SK-N-SH (cell line): ENCODE measurements at regions not wholly inside any gene's neighbourhood (a gene's known extent, or its start where the extent isn't known, plus 50 kb on each side); places are given as distances from the start of the nearest gene placed in this dataset.

Experiments used
- CTCF ChIA-PET: fragments of 300-600, 350-600 bp; formaldehyde crosslinking; extraction: SDS; loops from one replicate; lab custom pipeline; 2021; lab: Yijun Ruan, JAX
- POLR2A ChIA-PET: fragments of 350-600 bp; sonication (Branson Sonifier 250); formaldehyde crosslinking; extraction: SDS; loops from one replicate; lab custom pipeline; 2020; ENCODE audit warnings: antibody characterized with exemption, inconsistent platforms; lab: Yijun Ruan, JAX
- DNase-seq: peaks from one replicate; pipeline ENCODE4 v3.0.0; 2012
- H2AFZ ChIP-seq: fragments of 200-600 bp; sonication (generic); 2 replicates; pipeline ENCODE4 v1.8.1; 2016; ENCODE audit warnings: antibody characterized with exemption, mild to moderate bottlenecking, low read depth
- H3F3A ChIP-seq: fragments of 200-600 bp; sonication (generic); replicated peaks from 2 replicates; pipeline ENCODE3; 2016; ENCODE audit warnings: antibody characterized with exemption, mild to moderate bottlenecking; ENCODE audit not compliant: insufficient read depth
- H3K27ac ChIP-seq, 2 experiments: fragments of 200-500 bp in 1 of 2; fragments of 200-600 bp in 1 of 2; sonication (Bioruptor generic) in 1 of 2; sonication (generic), shearing (Covaris generic) in 1 of 2; 2 replicates each; pipeline versions ENCODE4 v1.5.1 to v1.6.1; 2014 to 2016; ENCODE audit warnings: low read depth in 2 of 2, inconsistent platforms in 1 of 2, low read length in 1 of 2, mild to moderate bottlenecking in 1 of 2, mixed read lengths in 1 of 2
- H3K27me3 ChIP-seq: fragments of 200-600 bp; sonication (generic), shearing (Covaris generic); 2 replicates; pipeline ENCODE4 v1.6.1; 2016; ENCODE audit warnings: mixed run types; ENCODE audit not compliant: insufficient read depth
- H3K36me3 ChIP-seq, 2 experiments: fragments of 200-500 bp in 1 of 2; fragments of 200-600 bp in 1 of 2; sonication (Bioruptor generic) in 1 of 2; sonication (generic) in 1 of 2; replicated peaks in 1 of 2; 2 replicates each; pipeline versions ENCODE3 to v1.5.1; 2014 to 2016; ENCODE audit warnings: low read length in 1 of 2, mild to moderate bottlenecking in 1 of 2; ENCODE audit not compliant: insufficient read depth in 2 of 2, control insufficient read depth in 1 of 2
- H3K4me1 ChIP-seq, 2 experiments: fragments of 200-500 bp in 1 of 2; fragments of 200-600 bp in 1 of 2; sonication (Bioruptor generic) in 1 of 2; sonication (generic), shearing (Covaris generic) in 1 of 2; 2 replicates each; pipeline versions ENCODE4 v1.5.1 to v1.6.1; 2014 to 2016; ENCODE audit warnings: low read depth in 1 of 2, low read length in 1 of 2, mixed run types in 1 of 2; ENCODE audit not compliant: insufficient read depth in 2 of 2, control insufficient read depth in 1 of 2
- H3K4me2 ChIP-seq: fragments of 200-600 bp; sonication (generic), shearing (Covaris generic); 2 replicates; pipeline ENCODE4 v1.6.1; 2017; ENCODE audit warnings: mixed run types
- H3K4me3 ChIP-seq, 2 experiments: fragments of 200-500 bp in 1 of 2; fragments of 200-600 bp in 1 of 2; sonication (Bioruptor generic) in 1 of 2; sonication (generic), shearing (Covaris generic) in 1 of 2; 2 replicates each; pipeline versions ENCODE4 v1.5.1 to v1.8.1; 2014 to 2016; ENCODE audit warnings: low read depth in 2 of 2, inconsistent platforms in 1 of 2, low read length in 1 of 2, mild to moderate bottlenecking in 1 of 2, mixed read lengths in 1 of 2, moderate library complexity in 1 of 2
- H3K79me2 ChIP-seq: fragments of 200-600 bp; sonication (generic); 2 replicates; pipeline ENCODE4 v1.8.1; 2017; ENCODE audit warnings: mild to moderate bottlenecking; ENCODE audit not compliant: insufficient read depth
- H3K9ac ChIP-seq: fragments of 200-600 bp; sonication (generic); 2 replicates; pipeline ENCODE4 v1.6.1; 2017; ENCODE audit warnings: mixed run types
- H3K9me2 ChIP-seq: fragments of 200-600 bp; sonication (generic); 2 replicates; pipeline ENCODE4 v1.6.1; 2017; ENCODE audit warnings: mixed run types
- H3K9me3 ChIP-seq: fragments of 200-600 bp; sonication (generic); 2 replicates; pipeline ENCODE4 v1.6.1; 2017; ENCODE audit warnings: mixed run types, mild to moderate bottlenecking, moderate library complexity
- H4K20me1 ChIP-seq: fragments of 200-600 bp; sonication (generic); 2 replicates; pipeline ENCODE4 v1.6.1; 2017; ENCODE audit warnings: mild to moderate bottlenecking, mixed run types; ENCODE audit not compliant: insufficient read depth
- CHD2 ChIP-seq: fragments of 150-350 bp; IDR thresholded peaks from 2 replicates; pipeline ENCODE4 v1.6.1; 2018; ENCODE audit warnings: low read length; ENCODE audit not compliant: partially characterized antibody
- FOSL2 ChIP-seq: IDR thresholded peaks from 2 replicates; pipeline ENCODE4 v1.4.0; 2012; ENCODE audit warnings: low read depth, mild to moderate bottlenecking, moderate library complexity, borderline replicate concordance
- FOXJ3 ChIP-seq: sonication (generic); formaldehyde crosslinking; IDR thresholded peaks from 2 replicates; pipeline ENCODE4 v1.5.1; 2020; ENCODE audit warnings: mild to moderate bottlenecking, missing genetic modification reagents
- FOXM1 ChIP-seq: IDR thresholded peaks from 2 replicates; pipeline ENCODE4 v1.4.0; 2012; ENCODE audit warnings: low read depth, mild to moderate bottlenecking
- GABPA ChIP-seq: IDR thresholded peaks from 2 replicates; pipeline ENCODE4 v1.4.0; 2012; ENCODE audit warnings: low read depth, mild to moderate bottlenecking
- GATA2 ChIP-seq: sonication (generic); formaldehyde crosslinking; IDR thresholded peaks from 2 replicates; pipeline ENCODE4 v1.5.0; 2020; ENCODE audit warnings: mild to moderate bottlenecking, missing genetic modification reagents
- IRF3 ChIP-seq: fragments of 150-350 bp; IDR thresholded peaks from 2 replicates; pipeline ENCODE4 v1.6.1; 2016; ENCODE audit warnings: mild to moderate bottlenecking, low read depth, low read length
- JUND ChIP-seq: IDR thresholded peaks from 2 replicates; pipeline ENCODE4 v1.4.0; 2012
- MEF2A ChIP-seq: IDR thresholded peaks from 2 replicates; pipeline ENCODE4 v1.4.0; 2012; ENCODE audit warnings: low read depth, borderline replicate concordance
- MXI1 ChIP-seq: IDR thresholded peaks from 2 replicates; pipeline ENCODE4 v1.6.1; 2012; ENCODE audit warnings: mild to moderate bottlenecking, low read depth, low read length, improper control_type of control experiment
- NFIC ChIP-seq: IDR thresholded peaks from 2 replicates; pipeline ENCODE4 v1.4.0; 2012; ENCODE audit warnings: borderline replicate concordance
- POLR2AphosphoS5 ChIP-seq: IDR thresholded peaks from 2 replicates; pipeline ENCODE4 v1.6.1; 2012; ENCODE audit warnings: low read depth, low read length
- RCOR1 ChIP-seq: fragments of 150-350 bp; IDR thresholded peaks from 2 replicates; pipeline ENCODE4 v1.6.1; 2017; ENCODE audit warnings: antibody characterized with exemption, low read length
- SMC3 ChIP-seq: IDR thresholded peaks from 2 replicates; pipeline ENCODE4 v1.6.1; 2012; ENCODE audit warnings: low read depth, low read length, improper control_type of control experiment
- TAF1 ChIP-seq: IDR thresholded peaks from 2 replicates; pipeline ENCODE4 v1.6.1; 2012; ENCODE audit warnings: low read depth, mild to moderate bottlenecking, low read length, moderate library complexity, borderline replicate concordance
- USF1 ChIP-seq: IDR thresholded peaks from 2 replicates; pipeline ENCODE4 v1.4.0; 2012; ENCODE audit warnings: low read depth, borderline replicate concordance
- USF2 ChIP-seq: fragments of 150-350 bp; IDR thresholded peaks from 2 replicates; pipeline ENCODE4 v1.6.1; 2017; ENCODE audit warnings: antibody characterized with exemption, low read length, low read depth, borderline replicate concordance
- YY1 ChIP-seq: IDR thresholded peaks from 2 replicates; pipeline ENCODE4 v1.4.0; 2012; ENCODE audit warnings: low read depth, mild to moderate bottlenecking
- WGBS: methylation state at CpG from one replicate; pipeline ENCODE4 v1.1.6; 2017; ENCODE audit warnings: low lambda C conversion rate; 5-methylcytosine and 5-hydroxymethylcytosine counted together
- TF ChIP-seq, protein P1 (sequence below): IDR thresholded peaks from 2 replicates; pipeline ENCODE4 v1.4.0; 2012; ENCODE audit warnings: low read depth, borderline replicate concordance

DNA sequence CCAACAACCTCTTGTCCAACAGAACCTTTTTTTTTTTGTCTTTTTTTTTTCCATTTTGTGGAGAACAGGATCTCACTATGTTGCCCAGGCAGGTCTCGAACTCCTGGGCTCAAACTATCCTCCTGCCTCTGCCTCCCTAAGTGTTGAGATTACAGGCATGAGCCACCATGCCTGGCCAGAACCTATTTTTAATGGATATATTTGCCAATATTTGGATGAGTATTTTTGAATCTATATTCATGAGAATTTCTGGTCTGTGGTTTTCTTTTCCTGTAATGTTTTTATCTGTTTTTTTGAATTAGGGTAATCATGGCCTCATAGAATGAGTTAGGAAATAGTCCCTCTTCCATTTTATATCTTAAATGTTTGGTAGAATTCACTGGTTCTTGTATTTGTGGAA lies 70.4 kb upstream of the RET start:
- no peaks in the 10 kb centered on the region for H3F3A ChIP-seq
- POLR2A ChIA-PET, result no interaction called here
- 18% methylated on average over 1 of the region's 1 CpG for WGBS
- no peak for DNase-seq
- CTCF ChIA-PET, result no interaction called here
- no peaks in the 10 kb centered on the region for H3K9me3 ChIP-seq
- no peaks in the 10 kb centered on the region; a peak in 1 of 4 replicates for H3K4me1 ChIP-seq
- no peaks in the 10 kb centered on the region for H3K36me3 ChIP-seq
- no peak overlapping the region for H3K4me2 ChIP-seq
- H3K27ac ChIP-seq, result no peak overlapping the region
- H4K20me1 ChIP-seq, result no peaks in the 10 kb centered on the region
- H2AFZ ChIP-seq, result no peak overlapping the region
- H3K4me3 ChIP-seq, result no peak overlapping the region
- no peak for TF ChIP-seq FOXM1
- TF ChIP-seq TAF1, result no peak
- no peak for TF ChIP-seq FOSL2
- no peak for TF ChIP-seq YY1
- TF ChIP-seq GATA2 (CRISPR knock-in tag), result no peak
- TF ChIP-seq, protein P1, sequence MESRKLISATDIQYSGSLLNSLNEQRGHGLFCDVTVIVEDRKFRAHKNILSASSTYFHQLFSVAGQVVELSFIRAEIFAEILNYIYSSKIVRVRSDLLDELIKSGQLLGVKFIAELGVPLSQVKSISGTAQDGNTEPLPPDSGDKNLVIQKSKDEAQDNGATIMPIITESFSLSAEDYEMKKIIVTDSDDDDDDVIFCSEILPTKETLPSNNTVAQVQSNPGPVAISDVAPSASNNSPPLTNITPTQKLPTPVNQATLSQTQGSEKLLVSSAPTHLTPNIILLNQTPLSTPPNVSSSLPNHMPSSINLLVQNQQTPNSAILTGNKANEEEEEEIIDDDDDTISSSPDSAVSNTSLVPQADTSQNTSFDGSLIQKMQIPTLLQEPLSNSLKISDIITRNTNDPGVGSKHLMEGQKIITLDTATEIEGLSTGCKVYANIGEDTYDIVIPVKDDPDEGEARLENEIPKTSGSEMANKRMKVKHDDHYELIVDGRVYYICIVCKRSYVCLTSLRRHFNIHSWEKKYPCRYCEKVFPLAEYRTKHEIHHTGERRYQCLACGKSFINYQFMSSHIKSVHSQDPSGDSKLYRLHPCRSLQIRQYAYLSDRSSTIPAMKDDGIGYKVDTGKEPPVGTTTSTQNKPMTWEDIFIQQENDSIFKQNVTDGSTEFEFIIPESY, result no peak
- no peak for TF ChIP-seq IRF3
- TF ChIP-seq JUND, result no peak
- no peak for TF ChIP-seq GABPA
- TF ChIP-seq NFIC, result no peak
- no peak for TF ChIP-seq CHD2
- TF ChIP-seq USF1, result no peak
- TF ChIP-seq MEF2A, result no peak
- TF ChIP-seq RCOR1, result no peak
- H3K9me2 ChIP-seq, result no peaks in the 10 kb centered on the region
- no peak overlapping the region for H3K9ac ChIP-seq
- H3K27me3 ChIP-seq, result no peaks in the 10 kb centered on the region
- no peaks in the 10 kb centered on the region for H3K79me2 ChIP-seq

DNA sequence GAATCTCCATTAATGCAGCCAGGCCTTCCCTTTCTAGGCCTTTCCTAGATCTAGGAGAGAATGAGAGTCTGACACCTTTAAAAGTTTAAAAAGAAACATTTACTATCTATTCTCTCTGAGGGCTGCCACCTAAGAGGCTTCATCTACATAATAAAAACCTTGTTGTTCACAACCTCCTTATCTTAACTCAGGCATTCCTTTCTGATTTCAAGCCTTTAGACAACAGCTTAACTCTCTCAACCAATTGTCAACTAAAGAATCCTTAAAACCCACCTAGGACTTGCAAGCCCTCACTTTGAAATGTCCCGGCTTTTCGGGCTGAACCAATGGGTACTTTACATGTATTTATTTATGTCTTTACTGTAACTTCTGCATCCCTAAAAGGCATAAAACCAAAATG lies 64.3 kb upstream of the RET start:
- WGBS, result 77% methylated on average over 2 of the region's 2 CpGs
- no peak overlapping the region for H3K4me3 ChIP-seq
- TF ChIP-seq MEF2A (no peak), CHD2 (no peak), SMC3 (no peak), USF1 (no peak), USF2 (no peak), MXI1 (no peak), FOXJ3 (no peak), POLR2AphosphoS5 (no peak)
- TF ChIP-seq, all 33 proteins: peak for 0

More for the DNA sequence above, 64.3 kb upstream of the RET start:
- Histone ChIP-seq H3K9me3 (no peaks in the 10 kb centered on the region), H3K9ac (no peak overlapping the region), H2AFZ (no peak overlapping the region), H3K4me1 (no peaks in the 10 kb centered on the region; a peak in 1 of 4 replicates), H3K27ac (no peak overlapping the region), H3F3A (no peaks in the 10 kb centered on the region), H3K36me3 (no peaks in the 10 kb centered on the region), H3K9me2 (no peaks in the 10 kb centered on the region), H3K79me2 (no peaks in the 10 kb centered on the region), H4K20me1 (no peaks in the 10 kb centered on the region), H3K4me2 (no peak overlapping the region), H3K27me3 (no peaks in the 10 kb centered on the region)
- CTCF ChIA-PET, result no interaction called here
- no peak for DNase-seq
- POLR2A ChIA-PET, result no interaction called here
